Skin epidermis (tissue), 12 donors: ENCODE measurements at regions not wholly inside any gene's neighbourhood (a gene's known extent, or its start where the extent isn't known, plus 50 kb on each side); places are given as distances from the start of the nearest gene placed in this dataset.
A peak's percentile ranks its signal among the peaks of the same experiment; 100 is the strongest.
"Not testable (repeated sequence)": the region's sequence is repeated elsewhere in the genome, so short reads cannot be mapped to it uniquely, and the experiment has no call there.

Source experiments
- H3K27ac ChIP-seq, 21 experiments: fragments of 200-600 bp; sonication (generic) in 11 of 21; one replicate each; pipeline ENCODE4 v1.5.0; 2020; ENCODE audit warnings: mild to moderate bottlenecking in 3 of 21, inconsistent platforms in 2 of 21, moderate library complexity in 2 of 21
- H3K4me3 ChIP-seq, 7 experiments: fragments of 200-600 bp; sonication (generic) in 2 of 7; one replicate each; pipeline ENCODE4 v1.5.0; 2020; ENCODE audit warnings: inconsistent platforms in 2 of 7, mild to moderate bottlenecking in 2 of 7, moderate library complexity in 1 of 7

GRCh38 chr18:62442391-62442790 is 80.4 kb upstream of the ZCCHC2 start:
- Histone ChIP-seq H3K4me3 (no peak overlapping the region), H3K27ac (no peak overlapping the region)

DNA sequence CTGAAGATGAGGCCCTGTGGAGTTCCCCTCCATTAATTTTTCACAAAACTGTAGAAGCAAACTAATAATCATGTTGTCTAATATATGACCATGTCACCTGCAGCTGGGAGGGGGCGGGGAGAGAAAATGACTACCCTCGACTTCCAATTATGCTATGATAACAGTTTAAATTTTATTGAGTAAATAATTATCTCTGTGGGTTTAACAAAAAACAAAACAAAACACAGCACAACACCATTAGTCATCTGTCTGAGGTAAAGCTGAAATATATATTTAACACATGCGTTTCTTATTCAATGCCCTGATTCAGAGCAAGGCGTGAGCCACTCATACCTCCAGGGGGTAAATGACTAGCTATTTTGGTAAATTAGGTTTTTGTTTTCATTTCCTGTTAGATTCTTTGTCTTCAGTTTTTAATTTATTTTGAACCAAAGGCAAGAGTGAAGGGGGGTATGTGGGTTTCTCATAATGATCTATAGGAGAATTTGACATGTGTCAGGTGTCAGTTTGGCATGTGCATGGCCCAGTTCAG is 77.4 kb upstream of the ZCCHC2 start:
- Histone ChIP-seq H3K27ac (no peak overlapping the region), H3K4me3 (no peak overlapping the region)

- H3K4me3 ChIP-seq = no peak overlapping the region
- H3K27ac ChIP-seq = no peak overlapping the region
Observed at GRCh38 chr18:62446511-62446910, 76.3 kb upstream of the ZCCHC2 start.

DNA sequence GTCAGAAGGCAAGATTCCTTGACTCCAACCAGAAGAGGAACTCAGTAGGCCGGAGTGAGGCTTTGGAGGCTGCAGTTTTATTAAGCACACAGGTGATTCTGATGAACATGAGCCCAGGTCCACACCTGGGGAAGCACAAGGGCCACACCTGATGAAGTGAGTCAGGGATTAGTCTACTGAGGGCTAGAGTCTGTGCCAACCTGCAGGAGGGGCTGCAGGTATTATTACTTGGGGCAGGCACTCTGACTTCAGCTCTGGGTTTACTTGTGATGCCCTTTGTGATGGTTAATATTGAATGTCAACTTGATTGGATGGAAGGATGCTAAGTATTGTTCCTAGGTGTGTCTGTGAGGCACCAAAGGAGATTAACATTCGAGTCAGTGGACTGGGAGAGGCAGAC is 75.2 kb upstream of the ZCCHC2 start:
- Histone ChIP-seq H3K4me3 (no peak overlapping the region), H3K27ac (no peak overlapping the region)

DNA sequence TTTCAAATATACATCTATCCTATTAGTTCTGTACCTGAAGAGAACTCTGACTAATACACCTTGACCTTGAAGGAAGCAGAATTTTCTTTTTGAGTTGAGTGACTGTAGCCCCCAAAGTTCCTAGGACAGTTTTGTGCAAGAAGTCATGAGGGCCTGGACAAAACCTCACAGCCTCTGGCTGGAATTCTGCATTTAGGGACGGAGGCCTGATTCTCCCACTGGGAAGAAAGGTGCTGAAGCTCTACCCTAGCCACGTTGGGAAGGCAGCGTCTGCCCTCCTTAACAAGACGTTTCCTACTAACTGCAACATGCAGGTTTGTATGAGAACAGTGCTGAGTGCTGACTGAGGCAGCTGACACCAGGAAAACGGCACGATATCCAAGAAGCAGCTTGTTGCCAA is 74.4 kb upstream of the ZCCHC2 start:
- no peak overlapping the region for H3K4me3 ChIP-seq
- H3K27ac ChIP-seq = no peak overlapping the region

- H3K27ac ChIP-seq = no peak overlapping the region
- no peak overlapping the region for H3K4me3 ChIP-seq
Observed at GRCh38 chr18:62449490-62450104, 73.2 kb upstream of the ZCCHC2 start.

DNA sequence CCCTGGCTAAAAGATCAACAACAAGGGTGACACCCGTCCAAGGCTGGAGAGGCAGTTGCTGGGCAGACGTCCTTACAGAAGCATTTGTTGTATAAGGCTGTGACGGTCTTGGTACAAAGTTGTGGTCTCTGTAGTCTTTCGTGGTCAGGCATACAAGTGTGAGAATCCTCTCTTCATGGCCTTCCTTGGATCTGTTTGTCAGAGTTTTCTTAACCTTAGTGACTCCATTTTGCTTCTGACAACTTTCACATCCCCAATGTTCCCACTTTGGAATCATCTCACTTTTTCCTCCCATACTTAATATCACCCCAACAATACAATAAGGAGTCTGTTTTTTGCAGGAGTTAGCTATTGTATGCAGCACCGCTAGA is 72.7 kb upstream of the ZCCHC2 start:
- H3K4me3 ChIP-seq = no peak overlapping the region
- H3K27ac ChIP-seq = peak overlapping the region in 1 of 21 experiments; percentile 33

DNA sequence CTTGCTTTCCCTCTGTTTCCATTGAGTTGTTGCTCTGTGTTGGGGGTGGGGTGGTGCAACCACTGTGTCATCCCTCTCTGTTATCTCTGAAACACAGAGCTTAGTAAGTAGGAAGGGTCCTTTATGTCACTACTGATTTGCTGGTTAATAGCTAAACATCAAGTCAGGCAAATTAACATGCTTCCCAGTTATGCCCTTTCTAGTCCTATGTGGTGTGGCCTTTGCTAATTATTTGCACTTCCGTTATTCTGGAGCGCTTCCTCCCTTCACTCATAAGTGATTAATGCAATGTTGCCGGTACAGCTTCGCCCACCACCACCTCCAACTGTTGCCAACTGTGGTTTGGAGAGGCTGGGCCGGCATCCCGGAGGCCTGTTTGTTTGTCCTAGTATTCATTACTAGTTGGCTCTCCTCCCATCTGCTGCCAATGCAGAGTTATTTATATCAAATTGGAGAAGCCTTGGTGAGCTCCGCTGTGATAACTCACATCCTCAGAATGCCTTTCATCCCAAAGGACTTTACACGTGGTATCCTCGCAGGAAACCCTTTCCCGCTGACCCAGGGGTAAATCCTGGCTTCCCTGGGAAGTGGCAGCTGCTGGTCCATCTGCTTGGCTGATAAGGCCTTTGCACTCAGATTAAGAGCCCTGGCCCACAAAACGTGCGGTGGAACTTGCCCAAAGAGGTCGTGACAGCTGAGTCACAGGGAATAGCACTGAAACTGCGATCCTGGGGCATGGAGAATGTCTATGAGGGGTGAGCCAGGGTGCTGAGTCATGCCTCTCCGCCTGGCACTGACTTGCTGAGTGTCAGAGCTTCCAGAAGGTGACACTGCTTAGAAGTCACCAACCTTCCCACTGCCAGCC is 72.0 kb upstream of the ZCCHC2 start:
- Histone ChIP-seq H3K27ac (peak overlapping the region in 5 of 21 experiments; percentile 7 to 41 (median 33)), H3K4me3 (no peak overlapping the region)

- Histone ChIP-seq H3K27ac (peak overlapping the region in 1 of 21 experiments; percentile 29), H3K4me3 (no peak overlapping the region)
Observed at GRCh38 chr18:62452280-62452831, 70.5 kb upstream of the ZCCHC2 start.

- Histone ChIP-seq H3K27ac (no peak overlapping the region), H3K4me3 (no peak overlapping the region)
Observed at GRCh38 chr18:62453864-62454263, 69.0 kb upstream of the ZCCHC2 start.

GRCh38 chr18:62454527-62454926 is 68.3 kb upstream of the ZCCHC2 start:
- Histone ChIP-seq H3K4me3 (no peak overlapping the region), H3K27ac (no peak overlapping the region)

- Histone ChIP-seq H3K4me3 (no peak overlapping the region), H3K27ac (no peak overlapping the region)
Observed at GRCh38 chr18:62455222-62455621, 67.6 kb upstream of the ZCCHC2 start.

DNA sequence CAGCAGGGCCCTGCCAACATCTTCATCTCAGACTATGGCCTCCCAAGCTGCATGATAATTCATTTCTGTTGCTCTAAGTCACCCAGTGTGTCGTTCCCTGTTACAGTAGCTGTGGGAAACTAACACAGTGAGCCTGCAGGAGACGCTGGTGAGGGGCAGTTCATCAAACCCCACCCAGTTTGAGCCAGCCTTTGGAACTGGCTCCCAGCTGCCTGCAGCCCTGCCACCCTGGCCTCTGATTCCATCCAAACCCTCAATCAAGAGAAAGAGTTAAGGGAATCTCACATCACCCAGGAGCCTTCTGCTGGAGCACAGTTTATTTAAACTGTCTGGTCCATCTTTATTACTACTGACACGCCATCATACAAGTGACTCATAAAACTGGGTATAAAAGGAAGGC is 64.9 kb upstream of the ZCCHC2 start:
- Histone ChIP-seq H3K4me3 (no peak overlapping the region), H3K27ac (no peak overlapping the region)

DNA sequence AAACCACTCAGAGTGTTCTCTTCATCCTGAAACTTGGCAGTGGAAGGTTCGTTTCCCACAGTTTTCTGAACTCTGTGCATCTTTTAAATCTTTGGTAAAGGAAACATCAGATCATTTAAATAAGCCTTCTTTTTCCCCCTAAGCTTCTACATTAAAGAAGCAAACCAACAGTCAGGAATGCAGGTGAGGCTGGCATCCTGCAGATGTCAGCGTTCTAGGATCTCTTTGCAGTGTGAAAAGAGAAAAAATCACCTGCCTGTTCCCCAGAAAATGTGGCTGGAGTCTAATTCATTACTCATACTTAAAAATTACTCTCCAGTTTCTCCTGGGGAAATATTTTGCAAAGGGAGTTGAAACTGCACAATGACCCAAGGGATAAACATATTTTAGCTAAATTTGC is 64.5 kb upstream of the ZCCHC2 start:
- Histone ChIP-seq H3K27ac (no peak overlapping the region), H3K4me3 (no peak overlapping the region)

- Histone ChIP-seq H3K27ac (no peak overlapping the region), H3K4me3 (no peak overlapping the region)
Observed at GRCh38 chr18:62458868-62459716, 63.7 kb upstream of the ZCCHC2 start.

DNA sequence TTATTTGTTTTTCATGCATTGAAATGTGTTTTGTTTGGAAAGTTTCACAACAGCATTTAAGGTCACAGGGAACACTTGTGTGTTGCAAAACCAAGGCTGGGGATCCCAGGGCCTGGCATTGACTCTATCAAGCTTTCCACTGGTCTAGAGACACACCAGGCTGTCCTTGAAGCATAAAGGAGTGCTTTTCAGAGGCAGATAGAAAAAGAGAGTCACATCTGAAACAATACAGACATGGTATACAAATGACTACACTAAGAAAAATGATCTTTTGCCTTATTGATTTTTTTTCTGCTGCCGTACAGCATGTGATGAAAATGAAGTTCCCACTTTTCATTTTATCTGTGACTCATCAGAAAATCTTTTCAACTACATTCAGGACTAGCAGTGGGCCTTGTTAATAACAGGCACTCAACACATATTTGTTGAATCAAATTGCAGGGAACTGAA is 61.9 kb upstream of the ZCCHC2 start:
- peak overlapping the region in 2 of 21 experiments; percentile 7 to 63 for H3K27ac ChIP-seq

GRCh38 chr18:62461591-62461990 is 61.2 kb upstream of the ZCCHC2 start:
- Histone ChIP-seq H3K4me3 (no peak overlapping the region), H3K27ac (no peak overlapping the region)

More for the DNA sequence above, 61.9 kb upstream of the ZCCHC2 start:
- H3K4me3 ChIP-seq = no peak overlapping the region

DNA sequence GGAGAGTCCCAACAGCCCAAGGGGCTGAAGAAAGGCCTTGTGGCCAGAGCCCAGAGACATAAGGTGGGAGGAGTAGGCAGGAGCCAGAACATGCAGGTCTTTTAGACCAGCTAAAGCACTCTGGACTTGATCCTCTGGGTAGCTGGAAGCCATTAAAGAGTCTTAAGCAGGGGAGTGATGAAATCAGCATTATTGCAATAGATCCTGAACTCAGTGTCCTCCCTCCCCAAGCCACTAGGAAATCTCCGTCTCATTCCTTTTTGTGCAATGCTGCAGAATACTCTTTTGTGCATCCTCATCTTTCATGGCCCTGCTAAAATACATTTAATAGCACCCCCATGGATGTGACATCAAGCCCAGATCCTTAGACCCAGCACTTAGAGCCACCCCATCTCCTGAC is 58.6 kb upstream of the ZCCHC2 start:
- H3K4me3 ChIP-seq = no peak overlapping the region
- H3K27ac ChIP-seq = no peak overlapping the region

GRCh38 chr18:62469131-62469530 is 53.7 kb upstream of the ZCCHC2 start:
- not testable (repeated sequence) for H3K27ac ChIP-seq, H3K4me3 ChIP-seq
